NCI-H774 (cell line): ENCODE measurements at regions not wholly inside any gene's neighbourhood (a gene's known extent, or its start where the extent isn't known, plus 50 kb on each side); places are given as distances from the start of the nearest gene placed in this dataset.
"Not testable (repeated sequence)": the region's sequence is repeated elsewhere in the genome, so short reads cannot be mapped to it uniquely, and the experiment has no call there.

Experiments used
- DNase-seq: peaks from one replicate; lab custom pipeline; 2025; lab: John Stamatoyannopoulos, UW

GRCh38 chrX:122907375-122907774, 276.7 kb upstream of the GRIA3 start:
- DNase-seq: no peak

- no peak for DNase-seq
These were observed 273.4 kb upstream of the GRIA3 start for GRCh38 chrX:122910697-122911096.

DNA sequence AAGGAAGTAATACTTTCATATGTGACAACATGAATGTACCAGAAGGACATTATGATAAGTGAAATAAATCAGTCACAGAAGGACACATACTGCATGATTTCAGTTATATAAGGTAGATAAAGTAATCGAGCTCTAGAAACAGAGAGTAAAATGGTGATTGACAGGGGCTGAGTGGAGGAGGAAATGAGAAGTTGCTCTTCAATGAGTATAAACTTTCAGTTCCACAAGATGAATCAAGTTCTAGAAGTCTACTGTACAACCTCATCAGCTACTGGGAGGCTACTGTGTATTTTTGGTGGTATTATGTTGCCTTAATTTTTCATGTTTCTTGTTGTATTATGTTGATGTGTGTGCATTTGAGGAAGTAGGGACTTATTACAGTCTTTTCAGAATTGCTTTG, 270.9 kb upstream of the GRIA3 start:
- no peak for DNase-seq

DNA sequence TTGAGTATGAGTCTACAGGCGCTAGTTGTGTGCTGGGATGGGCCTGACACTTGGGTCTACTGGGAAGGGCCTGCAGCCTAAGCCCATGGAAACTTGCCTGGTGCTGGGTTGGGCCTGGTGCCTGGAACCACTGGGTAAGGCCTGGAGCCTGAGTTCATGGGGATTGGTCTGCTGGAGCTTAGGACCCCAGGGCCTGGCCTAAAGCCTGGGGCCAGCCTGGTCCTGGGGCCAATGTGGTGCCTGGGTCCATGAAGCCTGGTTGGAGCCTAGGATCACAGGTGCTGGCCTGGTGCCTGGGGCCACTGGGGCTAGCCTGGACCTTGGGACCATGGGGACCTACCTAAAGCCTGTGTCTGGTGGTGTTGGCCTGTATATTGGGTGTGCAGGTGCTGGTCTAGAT, 270.3 kb upstream of the GRIA3 start:
- DNase-seq: no peak

DNA sequence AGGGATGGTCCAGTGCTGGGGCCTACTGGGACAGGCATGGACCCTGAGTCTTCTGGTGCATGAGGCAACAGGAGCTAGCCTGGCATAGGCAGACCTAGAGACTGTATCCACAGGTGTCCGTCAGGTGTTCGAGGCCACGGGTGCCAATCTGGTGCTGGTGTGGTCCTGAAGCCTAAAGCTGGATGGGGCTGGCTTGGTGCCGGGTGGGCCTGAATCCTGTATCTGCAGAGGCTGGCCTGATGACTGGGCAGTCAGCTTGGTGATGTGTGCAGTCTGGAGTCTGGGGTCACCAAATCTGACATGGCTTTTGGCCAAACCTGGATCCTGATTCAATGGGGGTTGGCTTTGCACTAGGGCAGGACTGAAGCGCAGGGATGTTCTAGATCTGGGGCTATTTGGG, 269.8 kb upstream of the GRIA3 start:
- DNase-seq: no peak

DNA sequence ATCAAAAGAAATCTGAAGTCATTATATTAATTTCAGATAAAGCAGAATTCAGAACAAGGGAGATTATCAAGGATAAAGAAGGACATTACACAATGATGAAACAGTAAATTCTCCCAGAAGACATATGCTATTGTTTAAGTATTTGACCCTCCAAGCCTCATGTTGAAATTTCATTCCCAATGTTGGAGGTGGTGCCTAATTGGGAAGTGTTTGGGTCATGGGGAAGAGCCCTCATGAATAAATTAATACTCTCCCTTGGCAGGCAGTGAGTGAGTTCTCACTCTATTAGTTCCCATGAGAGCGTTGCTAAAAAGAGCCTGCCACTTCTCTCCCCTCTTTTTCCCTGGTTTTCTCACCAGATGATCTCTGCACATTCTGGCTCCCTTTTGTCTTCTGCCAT, 249.9 kb upstream of the GRIA3 start:
- DNase-seq: no peak

- DNase-seq: no peak
These were observed 243.9 kb upstream of the GRIA3 start for GRCh38 chrX:122940199-122940598.

- DNase-seq: no peak
These were observed 242.3 kb upstream of the GRIA3 start for GRCh38 chrX:122941806-122942205.

- DNase-seq: no peak
These were observed 240.2 kb upstream of the GRIA3 start for GRCh38 chrX:122943918-122944317.

DNA sequence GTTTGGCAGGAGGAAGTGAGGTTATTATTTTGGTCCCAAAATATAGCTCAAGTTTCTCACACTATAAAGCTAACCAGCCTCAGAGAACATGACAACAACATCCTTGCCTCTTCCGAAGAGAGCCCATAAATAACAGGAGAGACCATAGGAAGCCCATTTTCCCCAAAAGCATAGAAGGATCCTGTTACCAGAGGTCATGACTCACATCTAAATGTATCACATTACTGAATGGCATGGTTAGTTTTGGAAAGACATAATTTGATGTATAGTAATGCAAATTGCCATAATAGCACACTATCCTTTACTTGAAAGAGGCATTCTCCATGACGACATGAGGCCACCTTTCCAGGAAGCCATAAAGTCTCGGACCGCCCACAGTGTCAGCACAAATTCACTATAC, 238.8 kb upstream of the GRIA3 start:
- no peak for DNase-seq

DNA sequence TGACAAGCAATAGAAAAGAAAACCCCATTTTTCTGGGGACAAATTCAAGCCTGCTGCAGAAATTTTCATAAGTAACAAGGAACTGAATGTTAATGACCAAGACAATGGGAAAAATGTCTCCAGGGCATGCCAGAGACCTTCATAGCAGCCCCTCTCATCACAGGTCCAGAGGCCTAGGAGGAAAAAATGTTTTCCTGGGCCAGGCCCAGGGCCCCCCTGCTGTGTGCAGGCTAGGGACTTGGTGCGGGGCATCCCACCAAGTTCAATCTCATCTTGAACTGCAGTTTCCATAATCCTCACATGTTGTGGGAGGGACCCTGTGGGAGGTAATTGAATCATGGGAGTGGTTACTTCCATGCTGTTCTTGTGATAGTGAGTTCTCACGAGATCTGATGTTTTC, 211.5 kb upstream of the GRIA3 start:
- DNase-seq: no peak

GRCh38 chrX:122982521-122982920, 201.6 kb upstream of the GRIA3 start:
- no peak for DNase-seq

DNA sequence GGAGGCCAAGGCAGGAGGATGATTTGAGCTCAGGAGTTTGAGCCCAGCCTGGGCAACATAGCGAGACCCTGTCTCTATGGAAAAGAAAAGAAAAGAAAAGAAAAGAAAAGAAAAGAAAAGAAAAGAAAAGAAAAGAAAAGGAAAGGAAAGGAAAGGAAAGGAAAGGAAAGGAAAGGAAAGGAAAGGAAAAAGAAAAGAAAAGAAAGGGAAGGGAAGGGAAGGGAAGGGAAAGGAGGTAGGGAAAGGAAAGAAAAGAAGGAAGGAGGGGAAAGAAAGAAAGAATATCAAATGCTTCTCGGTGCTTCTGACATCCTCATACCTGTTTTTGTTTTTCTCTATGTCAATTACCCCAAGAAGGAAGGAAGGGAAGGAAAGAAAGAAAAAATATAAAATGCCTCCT, 181.2 kb upstream of the GRIA3 start:
- DNase-seq: not testable (repeated sequence)

GRCh38 chrX:123013141-123013540, 170.9 kb upstream of the GRIA3 start:
- DNase-seq: no peak

GRCh38 chrX:123036401-123036800, 147.7 kb upstream of the GRIA3 start:
- no peak for DNase-seq

- no peak for DNase-seq
These were observed 134.9 kb upstream of the GRIA3 start for GRCh38 chrX:123049071-123049625.

DNA sequence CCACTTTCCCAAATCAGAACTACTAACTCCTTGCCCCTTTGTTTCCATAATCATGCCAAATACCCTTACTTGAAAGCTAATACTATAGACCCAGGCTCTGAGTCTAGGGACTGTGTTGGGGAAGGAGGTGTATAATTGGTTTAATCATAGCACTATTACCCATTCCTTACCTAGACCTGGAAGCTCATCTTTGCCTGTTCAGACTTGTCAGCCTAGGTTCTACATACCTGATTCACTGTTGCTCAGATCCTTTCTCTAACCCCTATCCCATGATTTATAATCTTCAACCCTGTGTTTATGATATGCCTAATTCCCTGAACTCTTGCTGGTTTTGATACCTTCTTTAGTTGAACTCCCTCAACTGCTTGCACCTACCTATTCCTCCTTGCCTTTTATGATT, 123.1 kb upstream of the GRIA3 start:
- DNase-seq: no peak

GRCh38 chrX:123064053-123064452, 120.0 kb upstream of the GRIA3 start:
- DNase-seq: no peak

DNA sequence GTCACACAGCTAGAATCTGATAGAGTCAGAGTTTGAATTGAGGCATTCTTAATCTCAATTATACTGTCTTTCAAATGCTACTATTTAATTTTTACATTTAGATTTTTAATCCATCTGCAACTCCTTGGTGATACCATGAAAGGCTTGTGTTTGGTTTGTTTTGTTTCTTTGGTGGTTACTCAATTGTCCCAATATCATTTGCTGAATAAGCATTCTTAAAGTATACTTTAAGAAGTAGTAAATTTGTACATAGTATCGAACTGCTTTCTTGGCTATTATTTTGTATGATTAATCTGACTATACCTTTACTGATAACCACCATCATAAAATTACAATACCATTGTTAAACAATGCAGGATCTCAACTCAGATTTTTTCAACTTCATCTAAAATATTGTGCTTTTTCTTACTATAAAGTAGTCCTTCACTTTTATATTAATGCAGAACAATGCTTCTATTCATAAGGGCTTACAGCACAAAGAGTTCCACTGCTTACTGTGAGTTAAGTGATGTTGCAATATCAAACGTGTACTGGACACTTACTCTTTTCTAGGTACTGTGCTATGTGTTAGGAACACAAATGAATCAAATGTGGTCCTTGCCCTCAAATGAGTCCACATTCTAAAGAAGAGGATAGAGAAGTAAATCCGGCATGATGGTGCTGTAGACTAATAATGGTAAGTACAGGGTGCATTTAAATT, 111.2 kb upstream of the GRIA3 start:
- DNase-seq: no peak

DNA sequence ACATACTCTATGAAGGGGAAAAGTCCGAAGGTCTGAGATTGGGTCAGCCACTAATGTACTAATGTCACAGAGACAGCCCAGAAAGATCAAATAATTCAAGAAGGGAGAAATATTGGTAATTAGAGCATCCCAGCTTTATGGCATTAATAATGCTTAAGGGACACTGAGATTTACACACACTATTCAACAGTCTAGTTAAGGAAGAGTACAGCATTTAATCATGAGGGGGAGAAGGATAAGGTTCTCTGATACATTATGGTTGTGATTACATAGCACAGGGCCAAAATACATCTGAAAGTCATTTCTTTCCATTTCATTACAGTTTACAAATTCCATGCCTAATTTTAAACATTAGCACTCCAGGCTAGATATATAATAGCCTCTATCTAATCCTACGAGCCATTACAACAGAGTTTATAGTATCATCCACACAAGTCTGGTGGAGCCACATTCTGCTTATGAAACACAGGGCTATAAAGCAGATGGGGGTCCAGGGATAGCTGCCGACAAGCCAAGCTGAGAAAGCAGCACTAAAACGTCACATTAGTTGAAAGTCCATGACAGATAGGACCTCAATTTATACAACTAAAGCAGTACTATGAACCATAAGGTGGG, 108.0 kb upstream of the GRIA3 start:
- DNase-seq: no peak

GRCh38 chrX:123077631-123078030, 106.4 kb upstream of the GRIA3 start:
- DNase-seq: no peak

GRCh38 chrX:123080065-123080464, 104.0 kb upstream of the GRIA3 start:
- no peak for DNase-seq

DNA sequence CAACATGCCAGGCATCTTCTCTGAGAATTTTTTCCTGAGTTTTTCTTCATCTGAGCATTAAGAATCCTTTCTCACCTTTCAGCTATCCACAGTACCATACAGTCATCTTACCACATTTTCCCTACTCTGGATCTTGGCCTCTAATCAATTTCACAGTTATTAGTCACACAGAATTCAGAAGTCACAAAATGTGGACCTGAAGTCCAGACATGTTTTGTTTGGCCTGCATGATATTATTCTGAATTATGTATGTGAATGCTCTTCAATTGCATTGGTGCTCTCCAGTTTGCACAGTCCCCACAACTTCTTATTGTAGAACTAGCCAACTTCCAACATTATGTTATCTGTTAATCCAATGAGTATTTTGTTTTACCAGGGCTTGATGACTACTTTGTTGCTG, 102.3 kb upstream of the GRIA3 start:
- DNase-seq: no peak

DNA sequence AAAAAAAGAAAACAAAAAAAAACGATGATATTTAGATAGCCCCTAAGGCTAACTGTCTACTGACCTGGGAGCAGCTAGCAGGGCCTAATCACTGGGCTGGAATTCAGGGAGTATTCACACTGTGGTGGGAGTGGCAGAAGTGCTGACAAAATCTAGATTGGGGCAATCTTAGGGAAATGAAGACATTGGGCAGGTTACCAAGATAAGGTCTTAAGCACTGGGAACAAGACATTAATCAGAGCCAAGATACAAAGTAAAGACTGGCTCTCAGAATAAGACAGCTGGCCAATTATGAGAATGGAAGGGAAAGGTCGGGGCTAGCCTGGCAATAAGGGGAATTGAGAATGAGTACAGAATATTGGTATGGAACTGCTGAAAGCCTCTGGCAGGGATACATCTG, 100.2 kb upstream of the GRIA3 start:
- DNase-seq: no peak
